ENCODE measurements at regions not wholly inside any gene's neighbourhood (a gene's known extent, or its start where the extent isn't known, plus 50 kb on each side); places are given as distances from the start of the nearest gene placed in this dataset.

DNA sequence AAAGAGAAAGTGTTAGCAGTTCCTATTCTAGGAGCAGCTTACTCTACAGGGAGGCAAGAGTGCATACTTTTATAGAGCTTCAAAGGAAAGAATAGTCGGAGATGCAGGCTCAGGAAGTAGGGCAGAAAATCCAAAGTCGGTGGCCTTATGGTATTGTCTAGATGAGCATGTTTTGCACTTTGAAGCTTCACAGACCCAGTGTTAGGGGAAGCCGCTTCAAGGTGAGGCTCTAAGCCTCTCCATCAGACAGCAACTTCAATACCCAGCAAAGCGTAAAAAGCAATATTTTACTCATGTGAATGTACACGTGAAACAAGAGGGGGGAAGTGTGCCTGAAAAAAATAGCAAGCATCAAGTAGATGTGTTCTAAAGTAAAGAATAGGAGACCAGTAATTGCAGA, 125.6 kb upstream of the RASGRP1 start:
- Mint-ChIP-seq H3K27ac (peak overlapping the region; percentile 98), H3K27me3 (ENCODE audit: low read depth) (no peaks in the 10 kb centered on the region), H3K4me3 (peak overlapping the region; percentile 52), H3K36me3 (ENCODE audit: low read depth) (peaks cover 14% of the 10 kb centered on the region), H3K9me3 (peaks cover 6% of the 10 kb centered on the region), H3K4me1 (ENCODE audit: low read depth) (peaks cover 76% of the 10 kb centered on the region)

DNA sequence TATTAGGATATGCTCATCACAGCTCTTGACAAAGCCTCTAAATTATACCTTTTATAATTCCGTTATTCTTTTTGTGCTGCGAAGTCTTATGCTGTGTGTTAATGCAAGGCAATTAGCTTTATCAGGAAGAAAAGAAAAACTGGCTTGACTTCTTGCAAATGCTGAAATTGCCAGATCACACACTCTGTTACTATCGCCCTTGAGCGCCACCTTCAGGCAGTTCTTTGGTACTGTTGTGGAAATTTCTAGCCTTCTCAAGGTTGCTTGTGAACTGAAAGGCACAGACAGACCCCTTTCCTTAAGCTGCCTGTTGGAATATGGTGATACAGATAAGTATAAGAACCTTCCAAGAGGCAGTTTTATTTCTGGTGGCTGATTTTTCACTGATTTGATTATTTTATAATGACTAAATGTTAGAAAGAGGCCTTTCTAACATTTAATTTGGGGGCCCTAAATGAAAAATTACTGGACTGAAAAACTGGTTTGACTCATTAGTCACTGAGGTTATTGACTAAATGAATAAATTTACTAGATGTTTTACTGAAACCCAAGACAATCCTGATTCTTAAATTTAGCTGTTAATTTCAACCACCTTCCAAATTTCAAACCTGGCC, 126.2 kb upstream of the RASGRP1 start:
- peak overlapping the region; percentile 35 for H3K4me3 Mint-ChIP-seq
- peak overlapping the region; percentile 56 for H3K27ac Mint-ChIP-seq
- peaks cover 14% of the 10 kb centered on the region for H3K36me3 Mint-ChIP-seq (ENCODE audit: low read depth)
- H3K27me3 Mint-ChIP-seq (ENCODE audit: low read depth): no peaks in the 10 kb centered on the region
- H3K9me3 Mint-ChIP-seq: peaks cover 6% of the 10 kb centered on the region
- peaks cover 78% of the 10 kb centered on the region for H3K4me1 Mint-ChIP-seq (ENCODE audit: low read depth)

DNA sequence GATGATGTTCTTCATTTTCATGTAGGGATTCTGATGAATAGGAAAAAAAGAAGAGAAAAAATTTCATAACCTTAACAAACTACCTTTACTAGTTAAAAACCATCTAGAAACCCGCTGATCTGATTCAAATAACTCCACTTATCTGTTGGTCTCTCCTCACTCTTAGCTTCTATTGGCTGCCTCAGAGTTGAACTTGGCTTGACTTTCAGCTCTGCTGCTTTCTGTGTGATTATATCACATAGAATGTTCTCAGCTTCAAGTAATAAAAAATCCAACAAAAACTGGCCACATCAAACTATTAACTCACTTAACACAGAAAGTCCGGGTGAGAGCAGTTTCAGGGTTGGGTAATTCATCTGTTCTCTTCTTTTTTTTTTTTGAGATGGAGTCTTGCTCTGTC, 126.8 kb upstream of the RASGRP1 start:
- H3K4me3 Mint-ChIP-seq: no peak overlapping the region
- H3K4me1 Mint-ChIP-seq (ENCODE audit: low read depth): peaks cover 77% of the 10 kb centered on the region
- no peaks in the 10 kb centered on the region for H3K27me3 Mint-ChIP-seq (ENCODE audit: low read depth)
- peaks cover 6% of the 10 kb centered on the region for H3K9me3 Mint-ChIP-seq
- peak overlapping the region; percentile 16 for H3K27ac Mint-ChIP-seq
- peaks cover 14% of the 10 kb centered on the region for H3K36me3 Mint-ChIP-seq (ENCODE audit: low read depth)

DNA sequence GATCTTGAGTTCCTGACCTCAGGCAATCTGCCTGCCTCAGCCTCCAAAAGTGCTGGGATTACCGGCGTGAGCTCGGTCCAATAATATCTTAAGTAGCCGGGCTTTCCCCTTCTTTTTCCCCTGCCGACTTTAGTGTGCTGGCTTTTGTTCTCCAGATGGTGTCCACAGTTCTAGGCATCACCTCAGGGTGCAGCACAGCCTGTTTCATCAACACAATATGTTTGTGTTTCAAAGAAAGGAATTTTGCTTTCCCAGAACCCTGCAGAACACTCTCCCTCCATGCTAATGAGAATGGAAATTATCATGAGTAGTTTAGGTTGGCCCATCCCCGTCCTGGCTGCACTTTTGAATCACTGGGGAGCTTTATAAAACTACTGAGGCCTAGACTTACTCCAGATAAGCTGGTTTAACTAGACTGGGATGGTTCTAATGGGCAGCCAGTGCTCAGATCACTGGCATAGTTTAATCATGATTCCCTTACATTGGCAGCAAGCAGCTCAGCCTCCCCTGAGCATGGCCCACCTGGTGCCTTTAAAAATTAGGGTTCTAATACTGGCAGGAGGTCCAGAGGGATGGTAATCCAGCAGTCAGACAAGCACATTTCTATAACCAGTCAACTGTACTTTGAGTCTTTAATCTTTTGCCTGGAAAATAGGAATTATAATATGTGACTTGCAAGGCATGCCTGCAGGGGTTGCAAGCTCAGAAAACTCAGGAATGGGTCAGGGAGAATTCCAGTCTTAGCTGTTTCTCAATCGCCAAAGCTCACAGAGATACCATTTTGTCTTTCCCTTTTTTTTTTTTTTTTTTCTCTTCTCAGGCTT, 127.6 kb upstream of the RASGRP1 start:
- Mint-ChIP-seq H3K4me1 (ENCODE audit: low read depth) (peaks cover 78% of the 10 kb centered on the region), H3K27me3 (ENCODE audit: low read depth) (no peaks in the 10 kb centered on the region), H3K9me3 (peaks cover 6% of the 10 kb centered on the region), H3K27ac (peak overlapping the region; percentile 64), H3K4me3 (no peak overlapping the region), H3K36me3 (ENCODE audit: low read depth) (peaks cover 14% of the 10 kb centered on the region)

DNA sequence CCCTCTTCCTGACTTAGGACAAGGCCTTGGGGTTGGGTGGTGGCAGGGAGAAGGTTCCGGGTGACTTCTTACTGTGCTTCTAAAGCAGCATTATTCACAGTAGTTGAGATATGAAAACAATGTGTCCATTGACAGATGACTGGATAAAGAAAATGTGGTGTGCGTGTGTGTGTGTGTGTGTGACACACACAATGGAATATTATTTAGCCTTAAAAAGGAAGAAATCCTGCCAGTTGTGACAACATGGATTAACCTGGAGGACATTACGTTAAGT, 128.1 kb upstream of the RASGRP1 start:
- Mint-ChIP-seq H3K36me3 (ENCODE audit: low read depth) (peaks cover 14% of the 10 kb centered on the region), H3K27me3 (ENCODE audit: low read depth) (no peaks in the 10 kb centered on the region), H3K27ac (peak overlapping the region; percentile 64), H3K4me3 (no peak overlapping the region), H3K4me1 (ENCODE audit: low read depth) (peaks cover 78% of the 10 kb centered on the region), H3K9me3 (peaks cover 6% of the 10 kb centered on the region)

DNA sequence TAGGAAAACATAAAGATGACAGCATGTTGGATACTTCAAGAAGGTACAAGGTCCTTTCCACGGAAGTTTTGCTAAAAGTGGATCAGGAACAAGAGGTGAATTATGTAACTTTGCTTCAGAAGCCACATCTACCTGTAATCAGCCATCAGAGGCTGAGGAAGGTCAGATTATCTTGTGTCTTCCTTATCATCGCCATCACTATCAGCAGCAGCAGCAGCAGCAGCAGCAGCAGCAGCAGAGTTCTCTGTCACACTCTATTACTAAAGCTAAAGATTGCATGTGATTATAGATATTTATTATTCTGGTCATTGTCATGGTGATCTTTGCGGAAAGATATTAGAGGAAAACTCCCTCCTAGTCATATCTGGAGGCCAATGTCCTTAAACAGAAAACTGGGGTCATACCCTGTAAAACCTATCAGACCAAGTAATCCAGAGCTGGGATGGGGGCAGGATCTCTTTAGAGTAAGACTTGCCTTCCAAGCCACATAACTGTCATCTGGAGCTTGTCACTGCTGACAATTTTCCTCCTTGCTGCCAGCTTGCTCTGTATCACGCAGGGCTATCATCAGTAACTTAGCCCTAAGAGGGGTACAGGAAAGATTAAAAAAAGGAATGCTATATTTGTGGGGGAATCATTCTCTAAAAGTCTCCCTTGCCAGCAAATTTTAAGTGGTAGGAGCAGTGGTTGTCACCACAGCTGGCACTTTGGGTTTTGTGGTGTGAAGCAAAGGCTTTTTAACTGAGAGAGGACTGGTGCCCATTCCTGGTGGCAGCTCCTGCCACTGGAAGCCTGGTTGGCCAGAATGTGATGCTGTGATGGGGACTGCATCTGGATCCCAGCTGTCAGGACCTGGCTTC, 130.9 kb upstream of the RASGRP1 start:
- no peaks in the 10 kb centered on the region for H3K27me3 Mint-ChIP-seq (ENCODE audit: low read depth)
- H3K4me3 Mint-ChIP-seq: peak overlapping the region; percentile 81
- H3K27ac Mint-ChIP-seq: peak overlapping the region; percentile 86
- H3K4me1 Mint-ChIP-seq (ENCODE audit: low read depth): peaks cover 76% of the 10 kb centered on the region
- peaks cover 6% of the 10 kb centered on the region for H3K9me3 Mint-ChIP-seq
- H3K36me3 Mint-ChIP-seq (ENCODE audit: low read depth): peaks cover 20% of the 10 kb centered on the region

DNA sequence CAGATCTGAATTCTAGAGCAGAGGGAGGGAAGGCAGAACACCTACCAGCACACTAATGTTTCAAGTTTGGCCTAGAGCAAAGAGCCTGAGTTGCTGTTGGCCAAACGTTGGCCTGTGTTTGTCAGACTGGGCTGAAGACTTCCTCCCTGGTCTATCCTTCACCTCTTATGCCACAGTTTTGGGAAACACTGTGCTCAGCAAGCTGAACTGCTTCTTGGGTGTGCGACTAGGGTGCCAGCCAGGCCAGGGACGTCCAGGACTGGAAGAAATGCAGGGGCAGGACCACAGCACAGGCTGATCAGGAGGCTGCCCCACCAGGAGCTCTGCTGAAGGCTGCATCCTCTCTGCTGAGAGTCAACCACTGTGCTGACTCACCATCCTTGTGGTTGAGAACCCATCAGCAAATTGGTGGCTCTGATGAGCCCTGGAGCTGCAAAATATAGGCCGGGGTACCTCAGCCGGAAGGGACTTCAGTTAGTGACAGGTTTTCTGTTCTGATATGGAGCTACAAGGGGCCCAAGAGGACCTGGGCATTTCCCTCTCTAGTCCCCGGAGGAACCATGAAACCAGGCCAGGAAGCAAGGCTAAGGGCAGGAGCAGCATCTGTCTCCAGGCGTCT, 131.6 kb upstream of the RASGRP1 start:
- H3K9me3 Mint-ChIP-seq: peaks cover 6% of the 10 kb centered on the region
- peak overlapping the region; percentile 86 for H3K27ac Mint-ChIP-seq
- no peaks in the 10 kb centered on the region for H3K27me3 Mint-ChIP-seq (ENCODE audit: low read depth)
- H3K4me1 Mint-ChIP-seq (ENCODE audit: low read depth): peaks cover 73% of the 10 kb centered on the region
- peak overlapping the region; percentile 81 for H3K4me3 Mint-ChIP-seq
- H3K36me3 Mint-ChIP-seq (ENCODE audit: low read depth): peaks cover 20% of the 10 kb centered on the region

DNA sequence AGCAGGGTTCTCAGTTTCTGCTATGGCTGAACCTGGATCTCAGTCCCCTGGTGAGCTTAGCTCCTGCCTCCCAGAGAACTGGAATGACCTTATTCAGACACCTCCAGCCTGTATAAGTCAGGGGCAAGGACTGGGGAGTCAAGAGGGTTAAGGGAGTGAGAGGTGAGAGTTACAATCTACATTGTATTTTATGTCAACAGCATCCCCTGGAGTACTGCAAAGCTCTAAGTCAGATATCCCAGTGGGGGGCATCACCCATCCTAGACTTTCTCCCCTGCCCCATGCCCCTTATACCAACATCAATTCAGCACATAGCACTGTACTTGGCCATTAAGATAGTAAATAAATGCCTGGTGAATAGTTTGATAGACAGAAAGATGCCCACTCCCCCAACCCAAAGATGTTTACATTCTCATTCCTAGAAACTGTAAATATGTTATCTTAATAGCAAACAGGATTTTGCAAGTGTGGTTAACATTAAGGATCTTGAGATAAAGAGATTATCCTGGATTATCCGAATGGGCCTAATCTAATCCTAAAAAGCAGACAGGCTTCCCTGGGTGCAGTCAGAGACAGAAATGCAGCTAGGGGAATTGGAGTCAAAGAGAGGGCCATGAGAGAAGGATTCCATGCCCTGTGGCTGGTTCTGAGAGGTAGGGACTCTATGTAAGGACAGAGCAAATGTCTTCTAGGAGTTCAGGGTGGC, 132.3 kb upstream of the RASGRP1 start:
- Mint-ChIP-seq H3K4me3 (peak overlapping the region; percentile 81), H3K27me3 (ENCODE audit: low read depth) (no peaks in the 10 kb centered on the region), H3K9me3 (peaks cover 6% of the 10 kb centered on the region), H3K27ac (peak overlapping the region; percentile 86), H3K4me1 (ENCODE audit: low read depth) (peaks cover 69% of the 10 kb centered on the region), H3K36me3 (ENCODE audit: low read depth) (peaks cover 20% of the 10 kb centered on the region)

DNA sequence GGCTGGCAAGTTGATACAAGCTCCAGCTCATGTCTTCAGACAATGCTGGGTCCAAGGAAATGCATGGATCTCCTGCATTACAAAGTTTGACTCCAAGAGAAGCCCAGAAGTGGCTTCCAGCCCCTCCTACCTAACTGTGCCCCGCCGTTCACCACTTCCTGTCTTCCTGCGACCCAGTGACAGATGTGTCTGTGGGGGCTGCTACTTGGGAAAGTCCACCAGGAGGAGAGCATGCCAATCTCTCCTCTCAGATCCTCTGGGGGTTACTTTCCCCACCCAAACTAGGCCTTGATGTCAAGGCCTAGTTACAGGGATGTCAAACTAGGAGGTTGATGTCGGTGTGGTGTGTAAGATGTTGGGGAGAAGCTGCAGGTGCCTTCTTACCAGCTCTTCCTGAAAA, 133.6 kb upstream of the RASGRP1 start:
- H3K36me3 Mint-ChIP-seq (ENCODE audit: low read depth): peaks cover 14% of the 10 kb centered on the region
- peak overlapping the region; percentile 81 for H3K4me3 Mint-ChIP-seq
- peaks cover 6% of the 10 kb centered on the region for H3K9me3 Mint-ChIP-seq
- H3K27ac Mint-ChIP-seq: peak overlapping the region; percentile 86
- peaks cover 62% of the 10 kb centered on the region for H3K4me1 Mint-ChIP-seq (ENCODE audit: low read depth)
- H3K27me3 Mint-ChIP-seq (ENCODE audit: low read depth): no peaks in the 10 kb centered on the region

DNA sequence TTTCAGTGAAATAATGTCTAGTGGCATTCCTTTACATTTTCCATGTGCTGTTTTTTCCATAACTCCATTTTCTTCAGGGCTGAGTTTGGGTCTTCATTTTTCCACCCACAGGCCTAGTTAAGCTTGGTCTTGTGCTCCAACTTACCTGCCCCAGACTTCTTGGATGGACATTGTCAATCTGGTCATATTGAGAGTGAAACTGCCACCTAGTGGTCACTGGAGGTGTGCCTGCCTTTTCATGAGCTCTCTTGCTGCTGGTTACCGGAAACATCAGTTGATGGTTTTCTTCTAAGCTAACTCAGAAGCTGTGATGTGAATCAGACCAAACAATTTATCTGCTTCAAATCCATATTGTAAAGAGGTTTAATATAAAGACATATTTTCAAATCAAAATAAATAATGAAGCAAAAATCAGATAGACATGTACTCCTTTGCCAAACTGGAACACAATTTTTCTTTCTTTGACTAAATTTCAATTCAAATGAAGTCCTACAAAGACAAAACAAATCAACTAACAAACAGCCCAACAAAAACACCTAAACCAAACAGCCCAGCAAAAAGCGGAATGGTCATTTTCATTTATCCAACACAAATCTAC, 135.1 kb upstream of the RASGRP1 start:
- H3K27me3 Mint-ChIP-seq (ENCODE audit: low read depth): no peaks in the 10 kb centered on the region
- peaks cover 6% of the 10 kb centered on the region for H3K36me3 Mint-ChIP-seq (ENCODE audit: low read depth)
- H3K27ac Mint-ChIP-seq: peak overlapping the region; percentile 86
- H3K9me3 Mint-ChIP-seq: no peaks in the 10 kb centered on the region
- H3K4me1 Mint-ChIP-seq (ENCODE audit: low read depth): peaks cover 58% of the 10 kb centered on the region
- H3K4me3 Mint-ChIP-seq: peak overlapping the region; percentile 41

DNA sequence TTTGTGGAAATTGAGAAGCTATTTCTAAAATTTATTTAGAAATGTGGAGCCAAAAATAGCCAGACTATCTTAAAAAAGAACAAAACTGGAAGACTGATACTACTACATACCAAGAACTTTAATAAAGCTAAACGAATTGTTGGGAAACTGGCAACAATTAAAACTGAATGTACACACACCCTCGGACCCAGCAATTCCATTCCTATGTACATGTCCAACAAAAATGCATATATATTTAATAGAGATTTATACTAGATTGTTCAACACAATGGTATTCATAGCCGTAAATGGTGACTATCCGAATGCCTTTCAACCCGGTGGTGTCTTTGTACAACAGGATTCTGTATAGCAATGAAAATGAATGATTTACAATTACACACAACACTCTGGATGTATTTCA, 136.5 kb upstream of the RASGRP1 start:
- Mint-ChIP-seq H3K4me1 (ENCODE audit: low read depth) (peaks cover 56% of the 10 kb centered on the region), H3K27ac (no peak overlapping the region), H3K36me3 (ENCODE audit: low read depth) (peaks cover 6% of the 10 kb centered on the region), H3K9me3 (no peaks in the 10 kb centered on the region), H3K4me3 (no peak overlapping the region), H3K27me3 (ENCODE audit: low read depth) (peaks cover 5% of the 10 kb centered on the region)

DNA sequence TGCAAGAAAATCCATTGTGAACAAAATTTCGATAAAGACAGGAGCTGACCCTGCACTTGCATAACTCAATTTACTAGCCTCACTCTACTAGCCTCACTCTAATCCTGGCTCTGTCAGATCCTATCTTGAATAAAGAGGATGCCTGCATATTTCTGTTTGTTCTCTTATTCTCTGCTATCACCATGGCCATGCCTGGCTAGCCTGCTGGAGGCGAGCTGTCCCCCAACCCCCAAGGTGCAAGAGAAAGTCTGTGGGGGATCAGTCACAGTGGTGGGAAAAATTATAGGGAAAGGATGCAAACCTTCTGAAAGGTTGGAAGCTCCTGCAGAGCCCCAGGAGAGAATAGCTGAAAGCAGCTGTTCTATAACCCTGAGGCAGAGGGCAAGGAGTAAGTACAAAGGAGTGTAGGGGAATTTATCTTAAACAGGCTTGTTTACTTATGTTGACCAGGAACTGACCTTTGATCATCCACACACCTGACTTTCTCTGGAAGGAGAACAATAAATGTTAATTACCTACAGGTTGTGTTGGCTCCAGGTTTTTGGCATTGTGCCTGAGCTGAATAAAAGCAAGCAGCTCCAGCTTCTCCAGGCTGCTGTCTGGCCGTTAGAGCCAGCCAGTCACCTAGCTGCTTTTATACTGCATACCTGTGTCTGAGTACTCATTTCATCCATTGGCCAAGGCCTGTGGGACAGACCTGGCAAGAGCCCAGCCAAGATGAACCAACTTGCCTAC, 137.7 kb upstream of the RASGRP1 start:
- Mint-ChIP-seq H3K9me3 (no peaks in the 10 kb centered on the region), H3K4me1 (ENCODE audit: low read depth) (peaks cover 46% of the 10 kb centered on the region), H3K4me3 (no peak overlapping the region), H3K36me3 (ENCODE audit: low read depth) (peaks cover 6% of the 10 kb centered on the region), H3K27me3 (ENCODE audit: low read depth) (peaks cover 5% of the 10 kb centered on the region), H3K27ac (no peak overlapping the region)

Data from T-helper 1 cell treated with Interleukin-12 subunit alpha and Interleukin-12 subunit beta and Interleukin-4 antibody, amounts not matched to agents 30 μg/mL and 1 μg/mL, for 36 hours (primary cell).